Hepatocyte (in vitro differentiated cells): ENCODE measurements at regions not wholly inside any gene's neighbourhood (a gene's known extent, or its start where the extent isn't known, plus 50 kb on each side); places are given as distances from the start of the nearest gene placed in this dataset.

Source experiments
- CTCF ChIP-seq: fragments of 200-600 bp; sonication (generic); IDR thresholded peaks from 2 replicates; pipeline ENCODE4 v1.5.1; 2016; ENCODE audit warnings: antibody characterized with exemption, mild to moderate bottlenecking; ENCODE audit not compliant: poor library complexity
- EZH2 ChIP-seq: fragments of 200-600 bp; sonication (generic); IDR thresholded peaks from 2 replicates; pipeline ENCODE4 v1.6.1; 2016; ENCODE audit warnings: antibody characterized with exemption, mild to moderate bottlenecking, borderline replicate concordance
- EZH2phosphoT487 ChIP-seq: fragments of 200-600 bp; sonication (generic); IDR thresholded peaks from one replicate; pipeline ENCODE4 v1.6.1; 2018; ENCODE audit warnings: antibody characterized with exemption, mild to moderate bottlenecking, low read depth, moderate library complexity; ENCODE audit not compliant: unreplicated experiment, severe bottlenecking

GRCh38 chr5:44675296-44675695 lies 133.5 kb upstream of the MRPS30 start:
- no peak for TF ChIP-seq EZH2phosphoT487
- TF ChIP-seq EZH2 = no peak
- TF ChIP-seq CTCF = no peak
